ENCODE measurements at regions not wholly inside any gene's neighbourhood (a gene's known extent, or its start where the extent isn't known, plus 50 kb on each side); places are given as distances from the start of the nearest gene placed in this dataset.

DNA sequence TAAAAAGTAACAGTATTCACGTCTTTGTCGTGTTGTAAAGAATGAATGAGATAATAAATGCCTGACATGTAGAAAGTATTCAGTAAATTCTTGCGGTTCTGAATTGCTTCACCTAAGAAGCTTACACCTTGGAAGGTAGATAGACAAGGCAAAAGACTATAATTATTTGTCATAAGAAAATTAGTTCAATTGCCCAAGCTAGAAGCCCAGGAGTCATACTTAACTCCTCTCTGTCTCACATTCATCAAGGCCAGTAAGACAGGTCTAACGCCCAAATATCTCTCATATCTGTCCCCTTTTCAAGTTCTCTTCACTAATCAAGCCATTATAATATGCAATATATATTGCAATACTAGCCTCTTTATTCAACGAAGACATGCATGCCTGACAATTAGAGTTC lies 87.7 kb upstream of the AMOTL1 start:
- no peak for TF ChIP-seq ZFP30 (CRISPR knock-in tag; IDR thresholded peaks at IDR 0.05)
- TF ChIP-seq OSR1 (CRISPR knock-in tag; IDR thresholded peaks at IDR 0.05), result no peak
- TF ChIP-seq ARNTL (CRISPR knock-in tag; IDR thresholded peaks at IDR 0.05; ENCODE audit: borderline replicate concordance, low read depth), result no peak
- no peak for TF ChIP-seq TCF4 (CRISPR knock-in tag; IDR thresholded peaks at IDR 0.05; ENCODE audit: borderline replicate concordance)
- no peak for TF ChIP-seq SNAI2 (CRISPR knock-in tag; IDR thresholded peaks at IDR 0.05)
- TF ChIP-seq, protein P1, sequence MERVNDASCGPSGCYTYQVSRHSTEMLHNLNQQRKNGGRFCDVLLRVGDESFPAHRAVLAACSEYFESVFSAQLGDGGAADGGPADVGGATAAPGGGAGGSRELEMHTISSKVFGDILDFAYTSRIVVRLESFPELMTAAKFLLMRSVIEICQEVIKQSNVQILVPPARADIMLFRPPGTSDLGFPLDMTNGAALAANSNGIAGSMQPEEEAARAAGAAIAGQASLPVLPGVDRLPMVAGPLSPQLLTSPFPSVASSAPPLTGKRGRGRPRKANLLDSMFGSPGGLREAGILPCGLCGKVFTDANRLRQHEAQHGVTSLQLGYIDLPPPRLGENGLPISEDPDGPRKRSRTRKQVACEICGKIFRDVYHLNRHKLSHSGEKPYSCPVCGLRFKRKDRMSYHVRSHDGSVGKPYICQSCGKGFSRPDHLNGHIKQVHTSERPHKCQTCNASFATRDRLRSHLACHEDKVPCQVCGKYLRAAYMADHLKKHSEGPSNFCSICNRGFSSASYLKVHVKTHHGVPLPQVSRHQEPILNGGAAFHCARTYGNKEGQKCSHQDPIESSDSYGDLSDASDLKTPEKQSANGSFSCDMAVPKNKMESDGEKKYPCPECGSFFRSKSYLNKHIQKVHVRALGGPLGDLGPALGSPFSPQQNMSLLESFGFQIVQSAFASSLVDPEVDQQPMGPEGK (CRISPR knock-in tag; IDR thresholded peaks at IDR 0.05; ENCODE audit: borderline replicate concordance), result no peak
- no peak for TF ChIP-seq GLIS3 (CRISPR knock-in tag; IDR thresholded peaks at IDR 0.05)
- no peak for TF ChIP-seq CSDC2 (CRISPR knock-in tag; IDR thresholded peaks at IDR 0.05)
- no peak for TF ChIP-seq BACH2 (CRISPR knock-in tag; IDR thresholded peaks at IDR 0.05; ENCODE audit: borderline replicate concordance)
- TF ChIP-seq, protein P2, sequence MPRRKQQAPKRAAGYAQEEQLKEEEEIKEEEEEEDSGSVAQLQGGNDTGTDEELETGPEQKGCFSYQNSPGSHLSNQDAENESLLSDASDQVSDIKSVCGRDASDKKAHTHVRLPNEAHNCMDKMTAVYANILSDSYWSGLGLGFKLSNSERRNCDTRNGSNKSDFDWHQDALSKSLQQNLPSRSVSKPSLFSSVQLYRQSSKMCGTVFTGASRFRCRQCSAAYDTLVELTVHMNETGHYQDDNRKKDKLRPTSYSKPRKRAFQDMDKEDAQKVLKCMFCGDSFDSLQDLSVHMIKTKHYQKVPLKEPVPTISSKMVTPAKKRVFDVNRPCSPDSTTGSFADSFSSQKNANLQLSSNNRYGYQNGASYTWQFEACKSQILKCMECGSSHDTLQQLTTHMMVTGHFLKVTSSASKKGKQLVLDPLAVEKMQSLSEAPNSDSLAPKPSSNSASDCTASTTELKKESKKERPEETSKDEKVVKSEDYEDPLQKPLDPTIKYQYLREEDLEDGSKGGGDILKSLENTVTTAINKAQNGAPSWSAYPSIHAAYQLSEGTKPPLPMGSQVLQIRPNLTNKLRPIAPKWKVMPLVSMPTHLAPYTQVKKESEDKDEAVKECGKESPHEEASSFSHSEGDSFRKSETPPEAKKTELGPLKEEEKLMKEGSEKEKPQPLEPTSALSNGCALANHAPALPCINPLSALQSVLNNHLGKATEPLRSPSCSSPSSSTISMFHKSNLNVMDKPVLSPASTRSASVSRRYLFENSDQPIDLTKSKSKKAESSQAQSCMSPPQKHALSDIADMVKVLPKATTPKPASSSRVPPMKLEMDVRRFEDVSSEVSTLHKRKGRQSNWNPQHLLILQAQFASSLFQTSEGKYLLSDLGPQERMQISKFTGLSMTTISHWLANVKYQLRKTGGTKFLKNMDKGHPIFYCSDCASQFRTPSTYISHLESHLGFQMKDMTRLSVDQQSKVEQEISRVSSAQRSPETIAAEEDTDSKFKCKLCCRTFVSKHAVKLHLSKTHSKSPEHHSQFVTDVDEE (CRISPR knock-in tag; IDR thresholded peaks at IDR 0.05), result no peak

Data from SK-N-SH treated with all-trans-retinoic acid at 6 μM for 48 hours (cell line).